ENCODE measurements at regions not wholly inside any gene's neighbourhood (a gene's known extent, or its start where the extent isn't known, plus 50 kb on each side); places are given as distances from the start of the nearest gene placed in this dataset.

- POLR2A ChIA-PET: no interaction called here
Observed at GRCh38 chr5:135141303-135142268, 107.6 kb upstream of the PITX1 start.

More at GRCh38 chr5:135141303-135142268, 107.6 kb upstream of the PITX1 start:
- Histone ChIP-seq H3K27me3 (ENCODE audit: control insufficient read depth in 2 of 2, insufficient read depth in 2 of 2, low read length in 2 of 2) (peaks cover 0 to 14% of the 10 kb centered on the region in 2 experiments), H3K4me1 (ENCODE audit: control insufficient read depth, extremely low read depth, insufficient read depth, low read length) (no peaks in the 10 kb centered on the region), H3K9me1 (replicated peaks; ENCODE audit: control insufficient read depth, extremely low read depth, insufficient read depth, low read length) (no peaks in the 10 kb centered on the region), H3K4me2 (ENCODE audit: insufficient read depth, low read length) (no peak overlapping the region), H3K36me3 (ENCODE audit: control insufficient read depth in 2 of 2, extremely low read depth in 1 of 2, insufficient read depth in 2 of 2, low read length in 2 of 2) (no peaks in the 10 kb centered on the region), H3K79me2 (ENCODE audit: control insufficient read depth, insufficient read depth, low read length) (no peaks in the 10 kb centered on the region), H4K20me1 (replicated peaks; ENCODE audit: control insufficient read depth, extremely low read depth, insufficient read depth, low read length) (no peaks in the 10 kb centered on the region), H3K4me3 (replicated peaks in 1 of 3; ENCODE audit: insufficient read depth in 1 of 3, low read depth in 1 of 3, low read length in 3 of 3) (no peak overlapping the region), H3K9me3 (replicated peaks; ENCODE audit: control insufficient read depth, insufficient read depth, low read length) (no peaks in the 10 kb centered on the region), H3K9ac (replicated peaks; ENCODE audit: extremely low read depth, insufficient read depth, low read length) (no peak overlapping the region), H2AFZ (ENCODE audit: low read depth, low read length) (no peak overlapping the region), H3K27ac (ENCODE audit: insufficient read depth, low read depth, low read length) (no peak overlapping the region)
- CTCF ChIA-PET: no interaction called here
- FAIRE-seq (no peak), DNase-seq (ENCODE audit: low read depth, low spot score) (no peak)
- TF ChIP-seq EZH2 (IDR thresholded peaks at IDR 0.05; ENCODE audit: borderline replicate concordance, low read depth, low read length, severe bottlenecking): no peak
- TF ChIP-seq CTCF (IDR thresholded peaks at IDR 0.05; ENCODE audit: extremely low read depth in 1 of 2, insufficient read depth in 1 of 2, low read depth in 1 of 2, low read length in 2 of 2): no peak
- TF ChIP-seq JUN (IDR thresholded peaks at IDR 0.05; ENCODE audit: borderline replicate concordance, insufficient read depth, insufficient read length, low read depth): no peak
- no peak for TF ChIP-seq MYC (IDR thresholded peaks at IDR 0.05; ENCODE audit: low read depth, low read length)
- TF ChIP-seq POLR2AphosphoS5 (IDR thresholded peaks at IDR 0.05; ENCODE audit: insufficient read depth, low read depth, low read length): no peak
- dilution Hi-C loops (cut with MboI; ENCODE audit: extremely low pct_ligation_motif_present, low sequenced_read_pairs): no loop called here
- BruUV-seq (replicated peaks): no TSS peak
- intact Hi-C loops (cut with micrococcal nuclease): no loop called here
